Transverse colon (tissue), 4 donors: ENCODE measurements at regions not wholly inside any gene's neighbourhood (a gene's known extent, or its start where the extent isn't known, plus 50 kb on each side); places are given as distances from the start of the nearest gene placed in this dataset.

Source experiments
- DNase-seq: peaks from one replicate; pipeline ENCODE4 v3.0.0-alpha.2; 2019
- H3K27ac ChIP-seq, 4 donors: fragments of 200-600 bp; sonication (generic); 2 replicates each; pipeline ENCODE4 v1.5.1; 2016 to 2018; ENCODE audit warnings: inconsistent platforms in 4 of 4
- H3K27me3 ChIP-seq: fragments of 200-600 bp; sonication (generic); 2 replicates; pipeline ENCODE4 v1.5.1; 2017; ENCODE audit warnings: inconsistent platforms
- H3K36me3 ChIP-seq, 4 donors: fragments of 200-600 bp; sonication (generic); 2 replicates each; pipeline ENCODE4 v1.5.1; 2017 to 2019; ENCODE audit warnings: inconsistent platforms in 4 of 4
- H3K4me1 ChIP-seq, 4 donors: fragments of 200-600 bp; sonication (generic); 2 replicates each; pipeline ENCODE4 v1.5.1; 2017 to 2020; ENCODE audit warnings: inconsistent platforms in 4 of 4
- H3K4me3 ChIP-seq, 4 donors: fragments of 200-600 bp; sonication (generic); 1 replicate in 1 of 4; 2 replicates in 3 of 4; pipeline versions ENCODE4 v1.5.1 to v1.6.1; 2017 to 2019; ENCODE audit warnings: inconsistent platforms in 4 of 4
- H3K9me3 ChIP-seq, 2 donors: fragments of 200-600 bp; sonication (generic); 2 replicates each; pipeline ENCODE4 v1.5.1; 2017 to 2019; ENCODE audit warnings: inconsistent platforms in 2 of 2
- CTCF ChIP-seq, 5 experiments: fragments of 200-600 bp in 3 of 5; fragments of 450-650 bp in 2 of 5; sonication (generic) in 3 of 5; IDR thresholded peaks; 1 replicate in 2 of 5; 2 replicates in 3 of 5; pipeline ENCODE4 v1.5.1; 2016 to 2017; ENCODE audit warnings: antibody characterized with exemption in 5 of 5, inconsistent platforms in 3 of 5, mild to moderate bottlenecking in 2 of 5, moderate library complexity in 1 of 5
- EP300 ChIP-seq: sonication (generic); formaldehyde crosslinking; IDR thresholded peaks from one replicate; pipeline ENCODE4 v1.6.1; 2017; ENCODE audit warnings: antibody characterized with exemption, low read depth
- POLR2A ChIP-seq: fragments of 450-650 bp; IDR thresholded peaks from one replicate; pipeline ENCODE4 v1.6.1; 2016; ENCODE audit warnings: antibody characterized with exemption, mild to moderate bottlenecking, moderate library complexity
- POLR2AphosphoS5 ChIP-seq, 3 donors: sonication (generic); formaldehyde crosslinking; IDR thresholded peaks; one replicate each; pipeline ENCODE4 v1.6.1; 2016; ENCODE audit warnings: antibody characterized with exemption in 3 of 3
- WGBS, 2 donors: methylation state at CpG; one replicate each; pipeline ENCODE4 v1.1.5; 2018; ENCODE audit warnings: low coverage in 1 of 2; 5-methylcytosine and 5-hydroxymethylcytosine counted together
- in situ Hi-C, 4 donors: fragments of 200-750 bp; cut with MboI; loops; one replicate each; pipeline versions ENCODE4 v1.15.0 to v1.15.1; 2017; ENCODE audit warnings: low sequenced_read_pairs in 3 of 4, low pct_ligation_motif_present in 1 of 4, low pct_unique_long_range_greater_than_20kb in 1 of 4
- intact Hi-C: fragments of 100-400 bp; cut with DNase I; formaldehyde crosslinking; loops from one replicate; pipeline ENCODE4 v1.15.1; 2023; ENCODE audit warnings: low total_unique reads

GRCh38 chr4:130165381-130165780, 1069.4 kb downstream of the C4orf33 start:
- no peak for TF ChIP-seq CTCF (IDR thresholded peaks at IDR 0.05)
- no peak for TF ChIP-seq POLR2AphosphoS5 (IDR thresholded peaks at IDR 0.05)
- no peak for TF ChIP-seq EP300
- no peak for TF ChIP-seq POLR2A
- no peaks in the 10 kb centered on the region for H3K27me3 ChIP-seq
- H3K27ac ChIP-seq: no peak overlapping the region
- no peak overlapping the region for H3K4me3 ChIP-seq
- no peaks in the 10 kb centered on the region for H3K9me3 ChIP-seq
- intact Hi-C loops (no loop called here), in situ Hi-C loops (no loop called here)
- no peaks in the 10 kb centered on the region for H3K4me1 ChIP-seq
- WGBS, 2 donors: 88 to 100% methylated on average over 1 of the region's 1 CpG
- H3K36me3 ChIP-seq: no peaks in the 10 kb centered on the region
- no peak for DNase-seq

- Histone ChIP-seq H3K4me1 (no peaks in the 10 kb centered on the region), H3K4me3 (no peak overlapping the region), H3K27me3 (no peaks in the 10 kb centered on the region), H3K27ac (no peak overlapping the region), H3K36me3 (no peaks in the 10 kb centered on the region), H3K9me3 (no peaks in the 10 kb centered on the region)
- DNase-seq: no peak
- no peak for TF ChIP-seq CTCF (IDR thresholded peaks at IDR 0.05)
- WGBS, 2 donors: 51 to 57% methylated on average over 3 of the region's 3 CpGs
- in situ Hi-C loops: no loop called here
- intact Hi-C loops: no loop called here
Measured at GRCh38 chr4:130172156-130172555, 1076.2 kb downstream of the C4orf33 start.

- H3K27me3 ChIP-seq: no peaks in the 10 kb centered on the region
- intact Hi-C loops (no loop called here), in situ Hi-C loops (no loop called here)
- H3K4me1 ChIP-seq: no peaks in the 10 kb centered on the region
- no peaks in the 10 kb centered on the region for H3K36me3 ChIP-seq
- TF ChIP-seq POLR2AphosphoS5 (IDR thresholded peaks at IDR 0.05) (no peak), EP300 (no peak), CTCF (IDR thresholded peaks at IDR 0.05) (no peak), POLR2A (no peak)
- H3K27ac ChIP-seq: no peak overlapping the region
- no peak for DNase-seq
- H3K4me3 ChIP-seq: no peak overlapping the region
- no peaks in the 10 kb centered on the region for H3K9me3 ChIP-seq
Measured at GRCh38 chr4:130178106-130178505, 1082.2 kb downstream of the C4orf33 start.

- Histone ChIP-seq H3K4me1 (no peaks in the 10 kb centered on the region), H3K4me3 (no peak overlapping the region), H3K36me3 (no peaks in the 10 kb centered on the region), H3K27ac (no peak overlapping the region), H3K27me3 (no peaks in the 10 kb centered on the region), H3K9me3 (no peaks in the 10 kb centered on the region)
- in situ Hi-C loops: no loop called here
- WGBS, 2 donors: 67 to 81% methylated on average over 2 of the region's 2 CpGs
- TF ChIP-seq POLR2A: no peak
- no peak for TF ChIP-seq EP300
- no peak for TF ChIP-seq CTCF (IDR thresholded peaks at IDR 0.05)
- no peak for TF ChIP-seq POLR2AphosphoS5 (IDR thresholded peaks at IDR 0.05)
- DNase-seq: no peak
- intact Hi-C loops: no loop called here
Measured at GRCh38 chr4:130183096-130183495, 1087.1 kb downstream of the C4orf33 start.
